Non-pigmented ciliary epithelial cell (primary cell): ENCODE measurements at regions not wholly inside any gene's neighbourhood (a gene's known extent, or its start where the extent isn't known, plus 50 kb on each side); places are given as distances from the start of the nearest gene placed in this dataset.
"Not testable (repeated sequence)": the region's sequence is repeated elsewhere in the genome, so short reads cannot be mapped to it uniquely, and the experiment has no call there.

Experiments used
- DNase-seq: peaks from one replicate; pipeline ENCODE4 v3.0.0-alpha.2; 2010; ENCODE audit warnings: low read depth

DNA sequence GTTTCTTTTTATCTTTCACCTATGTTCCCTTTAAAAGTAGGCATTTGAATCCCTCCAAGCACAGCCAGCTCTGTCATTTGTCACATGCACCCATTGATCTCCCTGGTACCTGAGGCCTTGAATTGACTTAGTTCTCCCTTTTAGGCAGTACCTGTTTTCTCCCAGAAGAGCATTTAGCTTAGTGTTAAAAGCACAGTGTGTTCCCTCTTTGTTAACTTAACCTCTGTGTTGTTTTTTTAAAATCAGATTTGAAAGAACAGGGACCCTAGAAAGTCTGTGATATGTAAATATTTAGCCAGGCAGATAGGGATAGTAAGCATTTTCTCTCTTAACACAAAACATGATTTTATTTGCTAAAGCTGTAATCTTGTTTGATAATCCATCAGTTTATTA is 113.8 kb upstream of the SPATA31D4 start:
- no peak for DNase-seq

DNA sequence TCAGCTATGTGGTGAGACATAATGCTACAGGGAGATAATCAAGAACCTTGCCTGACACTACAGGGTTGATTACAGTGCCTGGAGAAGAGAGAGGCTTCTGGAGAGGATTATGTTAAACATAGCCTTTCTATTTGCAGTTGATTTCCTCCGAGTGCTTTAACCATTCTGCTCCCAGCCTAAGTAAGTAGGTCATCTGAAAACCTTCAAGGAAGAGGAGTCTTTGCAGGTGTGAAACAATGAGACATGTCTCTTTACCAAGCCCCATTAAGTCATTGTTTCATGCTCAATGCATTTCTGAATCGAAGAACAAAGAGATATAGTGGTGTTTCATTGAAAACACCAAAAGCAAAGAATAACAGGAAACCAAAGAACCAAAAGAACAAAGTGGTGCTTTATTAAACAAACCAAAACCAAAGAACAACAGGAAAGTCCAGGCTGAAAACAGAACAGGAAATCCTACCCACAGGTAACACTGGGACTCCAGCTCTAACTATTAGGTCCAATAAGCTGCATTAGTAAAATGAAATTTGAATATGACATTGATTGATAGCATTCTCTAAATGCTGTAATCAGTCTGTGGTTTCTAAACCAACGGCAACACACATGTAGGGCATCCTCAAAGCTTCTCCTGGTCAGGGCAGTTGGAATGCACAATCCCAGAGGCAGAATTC is 113.3 kb upstream of the SPATA31D4 start:
- no peak for DNase-seq

DNA sequence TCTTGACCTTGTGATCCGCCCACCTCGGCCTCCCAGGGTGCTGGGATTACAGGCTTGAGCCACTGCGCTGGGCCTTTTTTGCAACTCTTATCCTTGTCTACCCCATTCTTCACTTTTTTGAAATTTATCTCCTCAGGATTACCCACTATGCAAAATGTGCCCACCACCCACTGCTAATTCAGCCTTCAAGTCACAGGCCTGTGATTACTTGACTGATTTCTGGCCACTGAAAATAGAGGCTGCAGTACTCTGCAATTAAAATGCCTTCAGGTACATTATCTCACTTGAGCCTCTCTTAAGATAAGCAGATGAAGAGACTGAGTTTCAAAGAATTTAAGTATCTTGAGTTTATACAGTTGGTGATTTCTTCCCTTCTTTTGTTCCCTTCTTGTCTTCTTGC is 112.4 kb upstream of the SPATA31D4 start:
- DNase-seq: no peak

DNA sequence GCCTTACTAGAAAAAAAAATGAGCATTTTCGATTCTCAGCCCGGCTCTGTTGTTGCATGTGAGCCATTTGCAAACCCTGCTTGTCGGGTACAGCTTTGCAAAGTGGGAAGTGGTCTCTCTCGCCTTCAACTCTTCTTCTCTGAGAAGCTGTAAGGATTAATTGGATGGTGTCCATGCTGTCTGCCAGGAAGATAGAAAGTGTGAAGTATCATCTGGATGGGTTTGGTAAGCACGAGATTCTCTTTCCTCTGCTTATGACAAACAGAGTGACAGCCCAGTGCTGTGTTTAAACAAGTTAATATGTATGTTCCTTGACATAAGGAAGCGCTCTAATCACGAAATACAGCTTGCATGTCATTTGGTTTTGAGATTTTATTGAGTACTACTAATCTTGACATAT is 109.1 kb upstream of the SPATA31D4 start:
- no peak for DNase-seq

DNA sequence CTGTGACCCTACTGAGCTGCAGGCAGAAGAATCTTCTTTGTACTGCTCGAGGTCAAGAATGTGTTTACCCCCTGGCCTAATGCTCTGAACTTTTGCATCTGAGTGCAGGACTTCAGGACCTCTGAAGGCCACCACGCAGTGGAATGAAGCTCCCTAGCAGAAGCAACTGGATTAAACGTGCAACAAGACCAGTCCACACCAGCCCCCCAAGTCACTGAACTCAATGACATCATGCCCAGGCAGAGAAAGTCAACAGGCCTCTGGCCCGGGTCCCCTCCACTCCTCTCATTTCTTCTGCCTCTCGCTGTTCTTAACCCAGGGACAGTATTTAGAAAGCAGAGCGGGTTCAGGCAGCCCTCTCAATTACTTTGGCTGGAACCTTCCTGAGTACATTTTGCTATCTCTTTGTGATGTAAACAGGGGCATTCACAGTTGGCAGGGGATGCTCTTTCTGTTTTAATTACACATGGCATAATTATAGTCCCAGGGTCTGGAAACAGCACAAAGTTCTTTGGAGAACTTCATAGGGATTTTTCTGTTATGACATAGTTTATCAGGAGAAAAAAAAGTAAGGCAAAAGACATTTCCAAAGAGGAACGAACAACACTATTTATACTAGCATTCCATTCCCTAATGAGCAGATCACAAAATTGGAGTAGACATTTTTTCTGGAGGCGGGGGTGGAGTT is 108.2 kb upstream of the SPATA31D4 start:
- DNase-seq: no peak

DNA sequence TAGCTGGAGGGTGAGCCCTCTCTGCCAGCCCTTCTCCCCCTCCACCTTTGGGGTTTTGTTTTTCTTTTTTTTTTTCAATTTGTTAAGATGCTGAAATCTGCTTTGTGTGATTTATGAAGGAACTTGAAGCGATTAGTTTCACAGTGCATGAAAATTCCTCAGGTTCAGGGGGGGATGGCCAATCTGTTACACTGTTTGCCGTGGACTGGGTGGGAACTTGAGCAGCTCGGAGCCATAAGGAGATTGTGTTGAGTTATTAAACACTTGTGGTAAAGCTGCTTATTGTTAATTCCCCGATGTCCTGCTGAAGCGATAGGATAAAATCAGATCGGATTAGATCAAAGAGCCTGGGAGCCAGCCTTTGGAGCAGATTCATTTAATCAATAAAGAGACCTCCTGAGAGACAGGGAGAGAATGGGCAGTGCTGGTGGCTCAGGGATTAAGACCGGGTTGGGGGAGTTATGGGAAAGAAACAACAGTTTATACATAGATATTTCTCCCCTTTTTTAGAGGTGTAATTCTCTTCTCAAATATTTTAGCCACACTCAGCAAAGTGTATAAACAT is 105.8 kb upstream of the SPATA31D4 start:
- DNase-seq: no peak

DNA sequence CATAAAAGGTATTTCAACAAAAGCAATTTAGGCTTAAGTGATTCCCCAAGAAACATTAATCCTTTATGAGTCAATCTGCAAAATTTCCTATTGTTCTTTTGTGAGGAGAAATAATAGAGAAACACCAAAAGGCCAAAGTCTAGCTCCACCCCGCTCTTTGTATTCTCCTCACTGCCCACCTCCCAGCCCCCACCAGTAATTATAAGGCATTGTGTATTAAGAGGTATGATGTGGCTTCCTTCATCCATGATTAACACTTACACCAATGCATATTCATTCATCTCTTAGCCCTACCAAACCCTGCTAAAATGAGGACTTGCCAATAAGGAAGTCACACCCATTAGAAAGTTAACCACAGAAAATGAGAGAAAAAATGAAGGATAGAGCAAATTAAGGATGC is 105.3 kb upstream of the SPATA31D4 start:
- DNase-seq: no peak

DNA sequence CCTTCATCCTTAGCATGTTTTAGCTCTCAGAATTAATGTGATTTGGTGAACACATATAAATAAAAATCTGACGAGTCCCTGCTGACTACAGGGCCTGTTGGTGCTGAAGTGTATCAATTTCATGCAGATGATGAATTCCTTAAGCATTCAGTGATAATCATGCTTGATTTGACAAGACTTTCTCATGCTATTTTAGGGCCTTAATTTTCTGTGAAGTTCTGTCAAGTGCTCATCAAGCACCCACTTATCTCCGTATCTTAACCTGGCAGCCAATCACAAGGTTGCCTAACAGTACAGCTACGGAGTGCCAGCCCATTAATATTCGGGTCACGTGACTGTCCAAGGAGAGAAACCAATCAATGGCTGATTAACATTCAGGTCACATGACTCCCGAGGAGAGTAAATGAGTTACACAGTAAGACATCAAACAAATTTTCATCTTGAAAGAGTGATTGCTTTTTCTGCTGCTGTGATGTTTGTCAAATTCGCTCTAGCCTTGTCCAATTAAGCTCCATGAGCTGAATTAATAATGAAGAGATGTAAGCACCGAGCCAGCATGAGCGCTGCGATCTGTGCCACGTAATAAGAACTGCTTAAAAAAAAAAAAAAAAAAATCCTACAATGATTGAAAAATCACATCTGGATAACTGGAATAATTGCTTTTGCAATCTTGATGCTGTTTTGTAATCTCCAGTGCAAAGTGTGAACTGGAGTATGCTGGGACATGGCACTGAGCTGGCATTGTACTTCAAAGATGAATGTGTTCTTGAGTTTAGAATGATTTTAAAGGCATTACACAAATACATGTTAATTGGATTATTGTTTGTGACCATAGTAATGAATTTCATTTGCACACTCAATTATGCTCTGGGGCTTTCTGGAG is 104.3 kb upstream of the SPATA31D4 start:
- no peak for DNase-seq

DNA sequence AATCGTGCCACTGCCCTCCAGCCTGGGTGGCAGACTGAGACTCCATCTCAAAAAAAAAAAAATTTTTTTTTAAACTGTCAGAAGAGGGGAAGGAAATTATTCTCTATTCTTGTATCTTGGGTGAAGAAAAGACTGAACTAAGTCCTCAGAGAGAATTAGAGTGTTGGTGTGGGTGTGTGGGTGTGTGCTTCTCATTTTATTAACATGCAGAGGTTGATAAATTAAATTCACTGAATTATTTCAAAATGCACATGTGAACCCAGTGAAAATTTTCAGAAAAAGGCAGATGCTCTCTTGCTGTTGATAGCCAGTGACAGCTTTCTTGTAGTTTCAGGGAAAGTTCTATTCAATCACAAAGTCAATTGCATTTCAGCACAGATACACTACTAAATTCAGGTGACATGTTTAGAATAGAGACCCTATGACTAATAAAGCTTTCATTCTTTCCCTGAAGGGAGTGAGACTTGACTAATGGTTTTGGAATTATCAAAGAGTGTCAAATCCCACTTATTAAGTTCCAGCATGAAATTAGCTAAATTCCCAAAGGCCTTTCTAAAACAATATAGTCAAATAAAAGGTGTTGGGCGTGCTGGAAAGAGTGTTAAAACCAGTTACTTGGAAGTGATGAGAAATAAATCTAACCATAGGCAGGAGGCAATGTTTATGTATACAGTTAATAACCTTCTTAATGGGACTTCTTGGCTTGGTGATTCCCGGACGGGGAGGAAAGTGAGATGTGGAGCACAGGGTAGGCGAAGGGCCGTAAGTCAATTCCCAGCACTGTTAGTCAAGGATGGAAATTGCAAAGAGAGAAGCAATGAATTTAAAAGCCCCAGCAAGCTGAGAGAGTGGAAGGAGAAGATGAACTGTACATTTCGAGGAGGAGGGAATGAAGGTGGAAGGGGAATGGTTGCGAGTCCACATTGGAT is 103.2 kb upstream of the SPATA31D4 start:
- DNase-seq: no peak

DNA sequence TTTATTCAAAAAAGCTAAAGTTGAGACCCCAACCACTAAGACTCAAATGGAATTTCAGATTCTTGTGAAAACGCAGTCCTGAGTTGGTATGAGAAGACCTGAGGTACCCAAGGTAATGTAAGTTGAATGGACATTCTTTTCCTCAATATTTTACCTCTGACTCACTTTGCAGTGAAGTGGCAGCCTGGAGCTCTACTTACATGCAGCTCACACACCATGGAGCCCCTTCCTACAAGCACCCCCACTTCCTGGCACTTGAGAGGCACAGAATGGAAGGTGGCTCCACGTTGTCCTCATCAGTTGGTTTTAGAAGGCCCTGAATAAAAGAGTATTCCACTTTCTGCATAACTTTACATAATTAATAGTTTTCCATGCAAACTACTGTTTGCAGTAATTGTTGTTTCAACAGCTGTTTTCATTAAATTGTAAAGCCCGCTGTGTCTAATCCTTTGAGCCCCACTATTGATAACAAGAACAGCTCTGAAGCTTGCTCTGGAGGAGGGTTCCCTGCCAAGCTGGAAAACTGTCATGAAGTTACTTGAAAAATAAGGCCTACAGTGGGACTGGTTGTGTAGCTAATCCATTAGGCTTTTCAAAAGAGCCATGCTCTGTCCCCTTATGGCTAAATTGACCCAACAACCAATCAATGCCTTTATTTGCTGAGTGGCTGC is 102.2 kb upstream of the SPATA31D4 start:
- no peak for DNase-seq

DNA sequence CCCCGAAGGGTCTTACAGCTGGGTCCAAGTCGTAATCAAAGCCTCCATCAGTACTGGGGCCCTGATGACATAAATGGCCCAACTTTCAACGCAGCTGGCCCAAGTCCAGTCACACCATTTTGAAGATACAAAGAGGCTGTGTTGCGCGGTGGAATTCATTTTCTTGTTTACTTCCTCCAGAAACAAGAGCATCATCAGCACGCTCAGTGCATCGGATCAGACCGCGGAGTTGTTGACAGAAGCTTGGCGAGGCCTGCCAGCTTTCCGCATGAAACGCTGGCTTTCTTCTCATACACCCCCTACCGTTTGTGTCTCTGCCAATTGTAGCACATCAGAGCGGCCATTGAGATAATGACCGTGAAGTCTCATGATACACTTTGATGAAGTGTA is 101.7 kb upstream of the SPATA31D4 start:
- no peak for DNase-seq

DNA sequence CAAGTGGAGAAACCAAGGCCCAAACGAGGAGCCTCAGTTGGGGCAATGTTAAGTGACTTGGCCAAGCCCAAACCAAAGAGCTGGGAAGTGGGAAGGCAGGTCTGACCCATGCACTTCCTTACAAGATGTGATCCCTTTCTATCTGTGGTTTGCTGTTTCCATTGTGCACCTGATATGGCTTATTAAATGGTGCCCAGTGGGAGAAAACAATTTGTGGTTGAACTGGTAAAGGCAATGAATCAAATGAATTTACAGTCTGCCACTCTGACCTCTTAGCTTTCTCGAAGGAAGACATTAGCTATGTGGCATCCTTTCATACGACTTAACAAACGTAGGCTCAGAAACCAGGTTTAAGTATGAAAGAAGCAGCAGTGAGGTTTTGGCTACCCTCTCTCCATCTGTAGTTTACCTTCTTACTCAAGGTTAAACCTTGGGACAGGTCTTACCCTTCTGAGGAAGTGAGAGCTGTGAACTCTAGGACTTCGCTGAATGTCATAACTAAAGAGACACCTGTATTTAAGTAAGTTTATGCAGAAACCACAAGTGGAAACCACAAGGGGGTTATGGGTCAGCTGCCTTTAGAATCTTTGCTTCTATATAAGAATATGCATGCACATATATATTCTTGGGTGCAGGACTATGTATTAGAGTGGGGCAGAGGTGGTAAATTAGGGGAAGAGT is 100.5 kb upstream of the SPATA31D4 start:
- no peak for DNase-seq

DNA sequence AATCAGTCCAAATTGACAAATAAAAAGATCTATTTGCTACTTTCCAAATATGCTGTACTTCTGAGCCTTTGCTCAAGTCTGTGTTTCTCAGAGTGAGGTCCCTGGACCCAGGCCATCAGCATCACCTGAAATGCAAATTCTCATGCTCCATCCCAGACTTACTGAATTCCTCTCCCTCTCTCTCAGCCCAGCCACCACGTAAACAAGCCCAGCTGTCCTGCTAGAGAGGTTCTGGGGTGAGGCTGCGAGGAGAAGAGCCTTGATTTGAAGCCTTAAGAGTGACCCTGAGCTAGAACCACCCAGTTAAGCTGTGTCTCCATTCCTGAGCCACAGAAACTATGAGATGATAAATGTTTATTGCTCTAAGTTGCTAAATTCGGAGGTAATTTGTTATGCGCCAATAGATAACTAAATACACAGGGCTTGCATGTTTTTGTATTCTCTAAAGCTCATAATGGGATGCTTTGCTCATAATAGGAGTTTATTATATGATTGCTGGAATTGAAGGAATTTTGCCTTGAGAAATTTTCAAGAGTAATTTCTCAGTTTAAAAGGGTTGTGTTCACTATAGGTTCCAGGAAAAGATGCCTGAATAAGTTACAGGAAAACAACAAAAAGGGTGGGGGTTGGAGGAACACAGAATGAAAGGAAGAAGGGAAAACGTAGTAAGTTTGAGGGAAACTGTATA is 98.9 kb upstream of the SPATA31D4 start:
- DNase-seq: no peak

DNA sequence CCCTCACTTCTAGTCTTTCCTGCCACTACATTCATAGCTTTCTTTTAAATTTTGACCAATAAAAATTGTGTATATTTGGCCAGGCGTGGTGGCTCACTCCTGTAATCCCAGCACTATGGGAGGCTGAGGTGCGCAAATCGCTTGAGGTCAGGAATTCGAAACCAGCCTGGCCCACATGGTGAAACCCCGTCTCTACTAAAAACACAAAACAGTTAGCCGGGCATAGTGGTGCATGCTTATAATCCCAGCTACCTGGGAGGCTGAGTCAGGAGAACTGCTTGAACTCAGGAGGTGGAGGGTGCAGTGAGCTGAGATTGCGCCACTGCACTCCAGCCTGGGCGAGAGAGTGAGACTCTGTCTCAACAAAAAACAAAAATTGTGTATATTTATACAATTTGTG is 97.8 kb upstream of the SPATA31D4 start:
- not testable (repeated sequence) for DNase-seq

DNA sequence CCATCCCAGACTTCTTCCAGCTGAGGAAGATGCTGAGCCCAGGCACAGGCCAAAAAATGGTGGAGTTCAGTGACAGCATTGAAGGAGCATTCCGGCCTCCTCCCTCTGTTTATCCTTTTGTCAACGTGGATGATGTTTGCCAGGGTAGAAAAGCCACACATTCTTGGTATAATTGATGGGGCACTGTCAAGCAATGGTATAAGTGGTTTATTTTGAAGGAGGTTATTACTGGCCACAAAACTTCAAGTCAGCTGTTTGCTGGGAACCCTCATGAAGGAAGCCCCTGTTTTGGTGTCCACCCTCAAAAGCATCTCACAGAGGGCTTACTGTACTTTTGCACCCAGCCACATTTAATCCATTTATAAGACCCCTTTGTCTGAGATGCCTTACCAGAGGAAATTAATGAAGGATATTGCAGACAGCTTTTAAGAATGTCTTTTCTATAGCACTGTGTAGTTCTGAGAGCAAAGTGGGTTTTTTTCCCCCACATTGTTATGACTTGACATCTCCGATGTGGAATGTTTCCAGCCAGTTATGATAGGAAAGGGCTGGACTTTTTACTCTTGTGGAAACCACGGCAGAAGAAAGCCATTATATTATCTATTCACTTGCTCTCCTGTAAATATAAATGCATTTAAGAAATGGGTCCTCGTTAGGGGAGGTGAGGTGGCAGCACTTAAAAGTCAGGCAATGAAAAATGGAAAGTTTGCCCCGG is 95.5 kb upstream of the SPATA31D4 start:
- DNase-seq: no peak

DNA sequence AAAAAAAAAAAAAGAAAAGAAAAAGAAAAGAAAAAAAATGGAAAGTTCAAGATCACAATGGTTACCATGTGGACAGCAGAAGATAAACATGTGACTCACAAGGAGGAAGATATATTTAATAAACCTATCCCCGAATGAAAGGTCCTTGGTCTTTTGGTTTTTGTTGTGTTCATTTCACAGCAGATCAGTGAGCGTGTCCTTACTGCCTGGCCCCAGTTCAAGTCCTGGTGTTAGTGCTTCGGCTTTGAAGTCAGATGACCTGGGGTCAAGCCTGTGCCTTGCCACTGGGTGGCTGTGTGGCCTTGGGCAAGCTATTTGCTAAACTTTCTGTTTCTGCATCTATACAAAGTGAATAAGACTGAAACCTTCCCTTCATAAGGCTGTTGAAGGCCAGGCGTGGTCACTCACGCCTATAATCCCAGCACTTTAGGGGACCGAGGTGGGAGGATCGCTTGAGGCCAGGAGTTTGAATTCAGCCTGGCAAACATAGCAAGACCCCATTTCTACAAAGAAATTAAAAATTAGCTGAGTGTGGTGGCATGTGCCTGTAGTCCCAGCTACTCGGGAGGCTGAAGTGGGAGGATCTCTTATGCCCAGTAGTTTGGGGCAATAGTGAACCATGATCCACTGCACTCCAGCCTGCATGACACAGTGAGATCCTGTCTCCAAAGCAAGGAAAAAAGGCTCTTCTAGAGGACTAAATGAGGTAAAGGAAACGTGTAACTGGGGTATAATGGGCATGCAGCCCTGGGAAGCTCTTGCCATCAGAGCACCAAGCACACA is 94.5 kb upstream of the SPATA31D4 start:
- DNase-seq: no peak

DNA sequence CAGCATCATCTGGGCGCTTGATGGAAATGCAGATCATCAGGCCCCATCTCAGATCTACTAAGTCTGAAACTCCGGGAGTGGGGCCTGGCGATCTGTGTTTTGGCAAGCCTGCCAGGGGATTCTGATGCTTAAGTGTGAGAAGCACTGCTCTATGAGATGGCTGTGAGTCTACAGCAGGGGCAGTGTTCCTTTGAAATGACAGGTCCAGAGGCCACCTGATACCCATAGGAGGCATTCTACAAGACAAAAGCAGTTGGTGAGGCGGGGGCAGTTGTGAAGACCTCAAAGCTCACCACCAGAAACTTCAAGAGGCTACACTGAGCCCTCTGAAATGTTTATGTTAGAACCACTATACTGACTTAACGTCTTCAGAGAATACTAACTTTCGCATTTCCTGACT is 86.9 kb upstream of the SPATA31D4 start:
- no peak for DNase-seq

DNA sequence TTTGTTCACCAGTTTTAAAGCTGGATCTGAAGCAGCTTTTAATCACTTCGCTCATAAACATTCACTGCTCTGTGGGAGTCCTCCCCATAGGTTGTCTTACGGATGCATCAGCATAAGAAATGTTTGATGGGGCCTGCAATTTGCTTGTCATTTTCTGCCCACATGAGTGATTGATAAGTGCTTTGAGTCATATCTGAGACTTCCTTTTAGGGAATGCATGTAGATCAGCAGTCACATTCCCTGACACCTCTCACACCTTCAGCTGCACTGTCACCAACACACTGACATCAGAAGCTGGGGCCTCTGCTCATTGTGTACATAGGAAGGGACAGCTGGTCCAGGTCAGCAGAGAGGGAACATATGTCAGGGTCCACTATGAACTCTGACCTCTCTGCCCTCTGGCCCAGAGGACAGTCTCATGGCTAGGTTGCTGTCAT is 84.1 kb upstream of the SPATA31D4 start:
- DNase-seq: no peak
